Endometrial microvascular endothelial cells (primary cell): ENCODE measurements at regions not wholly inside any gene's neighbourhood (a gene's known extent, or its start where the extent isn't known, plus 50 kb on each side); places are given as distances from the start of the nearest gene placed in this dataset.
"Not testable (repeated sequence)": the region's sequence is repeated elsewhere in the genome, so short reads cannot be mapped to it uniquely, and the experiment has no call there.

ENCODE experiments used
- in situ Hi-C: cut with HindIII; loops from 2 replicates; pipeline ENCODE4 v1.10.0; 2017; ENCODE audit warnings: low sequenced_read_pairs, low pct_unique_long_range_greater_than_20kb; ENCODE audit errors: inconsistent ontology term

DNA sequence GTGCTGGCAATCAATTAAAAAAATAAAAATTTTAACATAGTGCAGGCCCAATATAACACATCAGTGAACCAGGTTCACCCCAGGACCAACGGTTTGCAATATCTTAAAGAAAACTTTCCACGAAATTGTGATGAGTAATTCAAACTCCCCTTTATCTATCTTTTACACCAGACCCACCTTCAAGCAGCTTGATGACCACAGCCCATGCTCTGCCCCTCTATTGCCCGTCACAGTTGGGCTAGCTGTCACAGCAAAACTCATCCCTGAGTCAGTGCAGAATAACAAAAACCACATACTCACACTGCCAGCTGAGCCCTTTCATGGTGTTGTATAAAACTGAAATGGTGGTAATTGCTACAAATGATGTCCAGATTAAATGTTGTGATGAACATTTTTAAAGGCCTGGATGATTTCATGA is 112.5 kb upstream of the CREB1 start:
- in situ Hi-C loops = no loop called here

- in situ Hi-C loops = no loop called here
Measured at GRCh38 chr2:207418419-207418818, 111.3 kb upstream of the CREB1 start.

DNA sequence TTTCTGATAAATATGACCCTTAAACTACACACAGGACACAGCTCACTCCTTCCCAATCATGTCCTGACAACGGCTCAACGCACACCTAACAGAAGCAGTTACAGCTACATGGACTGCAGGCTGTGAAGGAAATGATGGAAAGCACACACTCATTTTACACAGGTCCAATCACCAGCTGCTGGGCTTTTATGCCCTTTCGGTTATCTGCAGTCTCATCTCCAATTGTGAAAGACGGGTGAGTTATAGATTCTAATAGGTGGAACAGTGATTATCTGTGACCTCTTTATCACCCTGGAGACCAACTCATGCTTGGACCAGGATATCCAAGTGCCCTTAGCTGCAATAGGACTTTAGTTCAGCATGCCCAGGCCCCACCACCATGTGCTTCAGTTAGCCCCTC is 110.4 kb upstream of the CREB1 start:
- in situ Hi-C loops = no loop called here

DNA sequence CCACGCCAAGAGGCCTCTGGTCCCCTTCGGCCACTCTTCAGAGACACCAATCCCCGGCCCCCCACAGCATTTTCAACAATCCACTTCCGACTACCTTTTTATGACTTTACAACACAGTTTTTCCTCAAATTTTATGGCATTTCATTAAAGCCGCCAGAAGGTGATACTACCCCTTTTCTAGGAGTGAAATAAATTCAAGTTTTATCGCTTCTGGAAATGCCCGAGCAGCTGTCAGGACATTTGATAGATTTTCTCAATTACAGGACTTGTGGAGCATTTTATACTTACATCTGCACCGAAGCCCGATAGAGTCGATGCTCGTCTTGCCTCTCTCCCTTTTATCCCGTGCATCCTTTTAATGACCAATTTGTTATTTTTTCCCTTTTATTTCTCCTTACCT is 108.1 kb upstream of the CREB1 start:
- in situ Hi-C loops = no loop called here

DNA sequence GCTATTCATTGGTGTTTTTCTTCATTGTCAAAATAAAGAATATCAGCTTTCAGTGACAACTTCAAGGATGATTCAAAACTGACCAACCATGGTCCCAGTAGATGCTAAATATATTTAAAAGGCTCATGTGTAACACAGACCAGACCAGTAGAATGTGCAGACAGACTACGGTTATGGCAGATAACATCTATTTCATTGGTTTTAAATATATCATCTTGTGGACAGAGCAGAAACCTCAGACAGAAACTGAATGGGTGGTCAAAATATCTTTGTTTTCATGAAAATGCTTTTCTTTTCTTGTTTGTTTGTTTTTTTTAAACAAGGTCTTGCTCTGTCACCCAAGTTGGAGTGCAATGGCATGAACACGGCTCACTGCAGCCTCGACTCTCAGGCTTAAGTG is 107.4 kb upstream of the CREB1 start:
- in situ Hi-C loops = no loop called here

DNA sequence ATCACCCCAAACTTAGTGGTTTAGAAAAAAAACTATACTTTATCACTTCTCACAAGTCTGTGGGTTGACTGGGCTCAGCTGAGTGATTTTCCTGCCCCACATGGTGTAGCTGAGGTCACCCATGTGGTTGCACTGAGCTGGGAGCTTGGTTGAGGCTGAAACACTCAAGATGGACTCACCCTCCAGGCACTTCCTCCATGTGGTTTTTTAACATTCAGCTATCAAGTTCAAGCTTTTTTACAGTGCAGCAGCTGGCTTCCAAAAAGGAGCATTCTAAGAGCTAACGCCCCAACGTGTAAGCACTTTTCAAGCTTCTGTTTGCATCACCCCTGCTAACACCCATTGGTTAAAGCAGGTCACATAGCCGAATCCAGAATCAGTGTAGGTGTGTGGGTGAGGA is 105.9 kb upstream of the CREB1 start:
- in situ Hi-C loops = no loop called here

DNA sequence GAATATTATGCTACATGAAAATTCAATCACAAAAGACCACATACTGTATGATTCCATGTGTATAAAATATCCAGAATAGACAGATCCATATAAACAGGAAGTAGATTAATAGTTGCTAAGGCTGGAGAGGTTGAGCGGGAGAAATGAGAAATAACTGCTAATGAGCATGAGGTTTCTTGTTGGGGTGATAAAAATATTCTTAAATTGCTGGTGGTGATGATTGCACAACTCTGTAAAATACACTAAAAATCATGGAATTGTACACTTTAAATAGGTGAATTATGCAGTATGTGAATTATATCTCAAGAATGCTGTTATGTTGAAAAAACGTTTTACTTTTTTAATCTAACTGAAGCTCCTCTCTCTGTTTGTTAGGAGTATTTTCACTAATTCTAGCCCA is 101.8 kb upstream of the CREB1 start:
- in situ Hi-C loops = no loop called here

DNA sequence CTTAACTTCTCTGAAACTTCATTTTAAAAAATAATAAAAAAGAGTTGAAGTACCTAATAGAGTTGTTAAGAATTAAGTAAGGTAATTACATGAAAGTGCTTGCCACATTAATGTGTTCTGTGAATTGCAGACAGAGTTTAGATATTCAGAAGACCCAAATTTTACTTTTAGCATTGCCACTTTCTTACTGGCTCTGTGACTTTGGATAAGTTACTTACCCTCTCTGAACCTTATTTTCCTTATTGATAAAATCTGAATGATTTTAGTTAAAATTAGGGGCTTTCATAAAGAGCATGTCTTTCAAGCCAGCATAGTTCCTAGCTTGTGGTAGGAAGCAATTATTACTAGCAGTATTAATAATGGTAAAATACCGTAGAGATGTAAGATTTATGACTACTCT is 101.2 kb upstream of the CREB1 start:
- in situ Hi-C loops = no loop called here

GRCh38 chr2:207432453-207432852 is 97.3 kb upstream of the CREB1 start:
- in situ Hi-C loops = no loop called here

DNA sequence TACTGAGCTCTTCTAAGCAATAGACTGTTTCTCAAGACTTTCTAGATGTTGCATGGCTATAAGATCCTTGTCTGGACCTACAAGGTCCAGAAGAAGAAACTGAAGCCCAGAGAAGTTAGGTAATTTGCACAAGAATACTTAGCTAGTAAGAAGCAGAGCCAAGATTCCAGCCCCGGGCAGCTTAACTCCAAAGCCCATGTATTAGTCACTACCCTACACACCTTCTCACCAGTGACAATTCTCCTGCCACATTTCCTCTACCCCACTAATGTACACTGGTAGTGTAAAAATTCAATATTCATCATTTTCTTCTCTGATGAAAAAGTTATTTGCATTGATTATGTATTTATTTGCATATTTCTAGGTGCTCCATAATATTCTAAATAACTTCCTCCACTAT is 95.5 kb upstream of the CREB1 start:
- in situ Hi-C loops = no loop called here

DNA sequence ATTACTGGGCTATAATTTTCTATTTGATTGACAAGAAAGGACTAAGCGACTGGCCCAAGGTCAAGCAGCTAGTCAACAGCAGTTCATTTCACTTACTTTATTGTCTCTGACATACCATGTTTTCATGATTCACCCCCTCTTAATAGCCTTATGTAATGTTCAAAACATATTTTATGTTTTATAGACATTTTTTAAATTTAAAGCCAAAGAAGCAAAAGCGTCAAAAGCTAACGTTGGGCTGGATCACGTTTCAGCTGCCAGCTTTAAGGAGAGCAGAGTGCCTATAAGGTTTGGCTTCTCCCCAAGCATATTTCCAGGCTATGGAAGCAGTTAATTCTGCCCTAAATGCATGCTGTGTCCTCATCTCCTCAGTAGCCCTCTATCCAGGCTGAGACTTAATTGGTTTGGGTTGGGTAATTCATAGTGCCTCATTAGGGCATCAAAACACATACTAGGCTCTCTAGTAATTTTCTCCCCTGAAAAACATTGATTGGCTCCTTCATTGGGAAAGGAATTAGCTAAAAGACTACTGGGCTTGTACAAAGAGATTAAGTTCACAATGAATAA is 94.8 kb upstream of the CREB1 start:
- in situ Hi-C loops = no loop called here

DNA sequence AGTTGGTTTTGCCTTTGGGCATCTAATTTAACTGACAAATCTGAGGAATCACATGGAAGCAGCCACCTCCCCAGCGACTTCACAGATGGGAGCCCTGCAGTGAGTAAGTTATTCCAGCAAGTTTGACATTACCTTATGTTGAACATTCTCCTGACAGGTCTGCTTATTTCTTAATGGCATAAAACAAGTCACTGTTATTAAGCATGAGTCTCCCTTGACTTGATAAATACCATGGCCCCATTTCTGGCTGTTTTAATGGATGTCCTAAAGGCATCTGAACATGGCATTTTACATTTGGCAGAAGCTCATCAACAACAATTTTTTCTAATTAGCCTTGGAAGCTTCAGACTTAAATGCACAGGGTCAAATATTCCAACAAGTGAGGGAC is 92.6 kb upstream of the CREB1 start:
- in situ Hi-C loops = no loop called here

- in situ Hi-C loops = no loop called here
Measured at GRCh38 chr2:207437524-207438143, 92.1 kb upstream of the CREB1 start.

DNA sequence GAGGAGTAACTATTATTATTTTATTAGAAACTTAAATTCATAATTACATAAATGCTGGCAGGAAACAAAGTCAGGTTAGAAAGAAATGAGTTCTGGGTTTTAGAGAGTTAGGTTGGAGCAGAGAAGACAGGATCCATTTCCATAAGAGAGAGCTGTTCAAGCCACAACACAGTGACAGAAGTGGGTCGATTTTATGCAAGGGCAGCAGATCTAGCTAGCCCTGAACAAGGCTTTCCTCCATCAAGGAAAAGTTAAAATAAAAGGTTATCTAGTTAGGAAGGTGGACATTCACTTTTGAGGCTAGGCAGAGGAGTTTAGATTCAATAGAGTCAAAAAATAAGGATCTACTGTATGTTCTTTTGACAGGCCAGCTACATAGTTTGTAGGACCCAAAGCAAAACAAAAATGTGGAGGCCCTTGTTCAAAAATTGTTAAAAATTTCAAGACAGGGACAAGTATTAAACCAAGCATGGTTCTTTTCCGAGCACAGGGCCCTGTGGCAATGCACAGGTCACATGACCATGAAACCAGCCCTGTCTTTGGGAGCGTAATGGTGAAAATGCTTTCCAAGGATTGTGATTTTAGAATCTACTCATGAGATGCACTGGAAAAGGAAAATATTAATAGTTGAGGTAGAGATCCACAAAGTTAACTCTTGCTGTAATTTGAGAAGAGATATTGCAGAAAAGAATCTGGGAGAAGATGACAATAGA is 91.2 kb upstream of the CREB1 start:
- in situ Hi-C loops = no loop called here

GRCh38 chr2:207439881-207440280 is 89.9 kb upstream of the CREB1 start:
- in situ Hi-C loops = not testable (repeated sequence)

DNA sequence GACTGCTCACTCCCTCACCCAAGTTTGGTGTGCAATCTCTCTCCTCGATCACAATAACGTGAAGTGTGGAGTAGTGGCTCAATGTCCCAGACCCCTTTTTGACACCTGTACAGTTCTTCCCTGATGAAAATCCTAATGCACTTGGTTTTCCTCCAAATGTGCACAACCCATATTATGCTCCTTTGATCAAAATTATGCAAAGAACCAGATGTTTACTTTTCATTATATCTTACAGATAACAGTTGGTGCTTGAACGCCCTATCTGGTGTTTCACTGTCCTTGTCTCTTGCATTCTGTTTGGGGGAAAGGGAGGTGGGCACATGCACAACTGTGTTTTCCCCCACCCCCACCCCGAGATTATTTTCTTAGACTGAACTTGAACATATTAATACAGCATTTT is 85.0 kb upstream of the CREB1 start:
- in situ Hi-C loops = no loop called here

DNA sequence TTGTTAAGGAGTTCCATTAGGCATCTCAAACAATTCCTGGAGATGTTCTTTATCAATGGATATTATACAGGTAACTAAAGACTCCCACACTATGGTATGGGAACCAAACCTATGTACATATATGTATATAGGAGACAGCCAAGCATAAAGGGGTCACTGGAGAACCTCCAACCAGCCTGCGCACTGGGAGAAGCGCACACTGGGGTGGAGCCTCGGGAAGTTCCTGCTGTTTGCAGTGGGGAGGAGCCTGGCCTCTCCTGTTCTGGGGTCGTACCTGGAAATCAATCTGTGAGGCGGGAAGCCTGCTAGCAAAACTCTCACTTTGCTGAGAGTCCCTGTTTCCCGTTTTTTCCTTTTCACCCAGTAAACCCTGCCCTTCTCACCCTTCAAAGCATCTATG is 83.1 kb upstream of the CREB1 start:
- in situ Hi-C loops = no loop called here

DNA sequence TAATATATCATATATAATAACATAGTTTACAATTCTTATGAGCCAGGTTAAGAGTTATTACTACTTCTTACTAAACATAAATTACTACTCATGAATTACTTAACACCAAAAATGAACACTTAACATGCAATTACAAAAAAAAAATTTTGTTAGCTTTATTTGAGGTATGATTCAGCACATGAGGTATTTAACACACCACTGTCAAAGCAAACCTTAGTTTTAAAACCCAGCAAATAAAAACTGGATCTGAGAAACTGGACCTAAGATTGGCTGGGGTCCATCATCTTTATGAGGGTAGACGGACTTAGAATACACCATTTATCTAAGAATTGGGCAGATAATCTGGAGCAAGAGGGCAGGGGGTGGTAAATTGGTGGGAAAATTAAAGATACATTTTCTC is 81.8 kb upstream of the CREB1 start:
- in situ Hi-C loops = no loop called here

DNA sequence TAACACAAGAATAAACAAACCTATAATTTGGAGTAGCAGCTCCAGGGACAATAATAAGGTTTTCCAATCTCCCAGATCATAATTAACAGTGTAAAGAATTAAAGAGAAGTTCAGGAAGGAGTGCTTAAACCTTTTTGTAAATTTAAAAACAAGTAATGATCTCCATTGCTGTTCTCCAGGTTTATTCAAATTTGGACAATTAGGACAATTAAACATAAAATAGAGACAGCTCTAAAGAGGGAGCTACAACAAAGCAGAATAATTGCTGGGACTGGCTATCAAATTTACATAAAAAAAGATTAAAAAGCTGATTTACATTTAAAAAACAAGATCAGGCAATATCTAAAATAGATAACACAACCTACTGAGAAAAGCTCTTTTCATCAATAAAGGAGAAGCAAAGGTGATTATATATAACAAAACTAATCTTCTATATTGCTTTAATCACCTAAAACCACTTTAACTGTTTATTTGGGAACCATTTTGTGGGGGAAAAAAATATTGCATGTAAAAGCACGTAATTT is 80.1 kb upstream of the CREB1 start:
- in situ Hi-C loops = no loop called here

- in situ Hi-C loops = no loop called here
Measured at GRCh38 chr2:207450186-207450585, 79.6 kb upstream of the CREB1 start.
